ENCODE measurements at regions not wholly inside any gene's neighbourhood (a gene's known extent, or its start where the extent isn't known, plus 50 kb on each side); places are given as distances from the start of the nearest gene placed in this dataset.

DNA sequence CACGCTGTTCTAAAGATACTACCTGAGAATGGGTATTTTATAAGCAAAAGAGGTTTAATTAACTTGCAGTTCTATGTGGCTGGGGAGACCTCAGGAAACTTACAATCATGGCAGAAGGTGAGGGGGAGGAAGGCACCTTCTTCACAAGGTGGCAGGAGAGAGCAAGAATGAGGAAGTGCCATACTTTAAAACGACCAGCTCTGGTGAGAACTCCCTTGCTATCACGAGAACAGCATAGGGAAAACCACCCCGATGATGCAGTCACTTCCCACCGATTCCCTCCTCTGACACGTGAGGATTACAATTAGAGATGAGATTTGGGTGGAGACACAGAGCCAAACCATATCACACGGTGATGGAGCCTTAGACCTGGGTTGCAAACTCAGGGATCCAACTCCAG is 317.5 kb upstream of the EEF2KMT start:
- no peaks in the 10 kb centered on the region for H3K27me3 ChIP-seq (ENCODE audit: control insufficient read depth, low read length)
- no peak overlapping the region for H3K27ac ChIP-seq (ENCODE audit: low read depth, low read length)
- no peak overlapping the region for H3K4me3 ChIP-seq (ENCODE audit: low read length)
- no peak overlapping the region for H3K4me2 ChIP-seq (ENCODE audit: low read length)
- no peaks in the 10 kb centered on the region for H3K79me2 ChIP-seq (ENCODE audit: control insufficient read depth, low read length)
- no peaks in the 10 kb centered on the region for H4K20me1 ChIP-seq (ENCODE audit: control insufficient read depth, insufficient read depth, low read depth, low read length)
- H3K4me1 ChIP-seq (ENCODE audit: control insufficient read depth, low read length), result no peaks in the 10 kb centered on the region
- no peaks in the 10 kb centered on the region for H3K9me2 ChIP-seq (replicated peaks; ENCODE audit: control insufficient read depth, low read length)
- no peaks in the 10 kb centered on the region for H3K9me3 ChIP-seq (ENCODE audit: control insufficient read depth, insufficient read depth, low read length)
- TF ChIP-seq, protein P1, sequence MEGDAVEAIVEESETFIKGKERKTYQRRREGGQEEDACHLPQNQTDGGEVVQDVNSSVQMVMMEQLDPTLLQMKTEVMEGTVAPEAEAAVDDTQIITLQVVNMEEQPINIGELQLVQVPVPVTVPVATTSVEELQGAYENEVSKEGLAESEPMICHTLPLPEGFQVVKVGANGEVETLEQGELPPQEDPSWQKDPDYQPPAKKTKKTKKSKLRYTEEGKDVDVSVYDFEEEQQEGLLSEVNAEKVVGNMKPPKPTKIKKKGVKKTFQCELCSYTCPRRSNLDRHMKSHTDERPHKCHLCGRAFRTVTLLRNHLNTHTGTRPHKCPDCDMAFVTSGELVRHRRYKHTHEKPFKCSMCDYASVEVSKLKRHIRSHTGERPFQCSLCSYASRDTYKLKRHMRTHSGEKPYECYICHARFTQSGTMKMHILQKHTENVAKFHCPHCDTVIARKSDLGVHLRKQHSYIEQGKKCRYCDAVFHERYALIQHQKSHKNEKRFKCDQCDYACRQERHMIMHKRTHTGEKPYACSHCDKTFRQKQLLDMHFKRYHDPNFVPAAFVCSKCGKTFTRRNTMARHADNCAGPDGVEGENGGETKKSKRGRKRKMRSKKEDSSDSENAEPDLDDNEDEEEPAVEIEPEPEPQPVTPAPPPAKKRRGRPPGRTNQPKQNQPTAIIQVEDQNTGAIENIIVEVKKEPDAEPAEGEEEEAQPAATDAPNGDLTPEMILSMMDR (IDR thresholded peaks at IDR 0.05; ENCODE audit: low read depth, low read length, poor library complexity, severe bottlenecking), result no peak
- TF ChIP-seq EZH2phosphoT487 (IDR thresholded peaks at IDR 0.05; ENCODE audit: borderline replicate concordance, low read length), result no peak
- H3F3A ChIP-seq (ENCODE audit: control insufficient read depth, insufficient read depth), result no peaks in the 10 kb centered on the region
- H3K36me3 ChIP-seq (ENCODE audit: control insufficient read depth, low read length), result no peaks in the 10 kb centered on the region

DNA sequence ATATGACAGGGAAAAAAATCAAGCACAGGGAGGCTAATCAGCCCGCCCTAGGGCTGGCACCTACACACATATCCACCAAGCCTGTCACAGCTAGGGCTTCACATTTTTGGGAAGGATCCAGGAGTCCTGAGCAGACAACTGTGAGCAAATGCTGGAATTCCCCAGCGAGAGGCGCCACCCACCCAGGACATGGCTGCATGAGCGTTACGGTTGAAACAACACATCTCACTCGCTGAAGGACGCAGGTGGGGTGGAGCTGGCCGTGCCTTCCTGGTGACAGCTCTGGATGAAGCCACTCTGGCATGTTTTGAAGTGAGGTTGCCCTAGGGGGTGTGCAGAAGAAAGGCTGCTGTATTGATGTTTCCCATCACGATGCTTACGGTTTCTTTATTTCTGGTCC is 315.1 kb upstream of the EEF2KMT start:
- H3K79me2 ChIP-seq (ENCODE audit: control insufficient read depth, low read length), result no peaks in the 10 kb centered on the region

DNA sequence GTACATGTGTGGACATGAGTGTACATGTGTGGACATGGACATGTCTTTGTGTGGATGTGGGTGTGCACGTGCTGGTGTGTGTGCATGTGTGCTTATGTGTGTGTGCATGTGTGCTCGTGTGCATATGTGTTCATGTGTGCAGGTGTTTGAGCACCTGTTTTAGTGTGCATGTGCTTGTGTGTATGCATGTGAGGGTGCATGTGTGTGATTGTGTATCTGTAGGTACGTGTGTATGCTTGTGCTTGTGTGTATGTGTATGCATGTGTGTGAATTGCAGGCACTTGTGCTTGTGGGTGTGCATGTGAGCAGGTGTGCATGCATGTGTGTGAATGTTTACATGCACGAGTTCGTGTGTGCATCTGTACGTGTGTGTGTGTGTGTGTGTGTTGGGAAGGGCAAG is 300.6 kb upstream of the EEF2KMT start:
- Histone ChIP-seq H3K79me2 (ENCODE audit: control insufficient read depth, low read length) (no peaks in the 10 kb centered on the region), H3K9me2 (replicated peaks; ENCODE audit: control insufficient read depth, low read length) (no peaks in the 10 kb centered on the region; the same call in 1 of the 2 replicates), H3K4me2 (ENCODE audit: low read length) (no peak overlapping the region), H4K20me1 (ENCODE audit: control insufficient read depth, insufficient read depth, low read depth, low read length) (no peaks in the 10 kb centered on the region), H3K9me3 (ENCODE audit: control insufficient read depth, insufficient read depth, low read length) (no peaks in the 10 kb centered on the region), H3F3A (ENCODE audit: control insufficient read depth, insufficient read depth) (no peaks in the 10 kb centered on the region), H3K4me1 (ENCODE audit: control insufficient read depth, low read length) (no peaks in the 10 kb centered on the region), H3K36me3 (ENCODE audit: control insufficient read depth, low read length) (no peaks in the 10 kb centered on the region), H3K4me3 (ENCODE audit: low read length) (no peak overlapping the region), H3K27ac (ENCODE audit: low read depth, low read length) (no peak overlapping the region), H3K27me3 (ENCODE audit: control insufficient read depth, low read length) (no peaks in the 10 kb centered on the region)
- TF ChIP-seq EZH2phosphoT487 (IDR thresholded peaks at IDR 0.05; ENCODE audit: borderline replicate concordance, low read length), result no peak
- TF ChIP-seq, protein P1 (IDR thresholded peaks at IDR 0.05; ENCODE audit: low read depth, low read length, poor library complexity, severe bottlenecking), result no peak

More for the DNA sequence above, 315.1 kb upstream of the EEF2KMT start:
- H3K27ac ChIP-seq (ENCODE audit: low read depth, low read length), result no peak overlapping the region
- H3K27me3 ChIP-seq (ENCODE audit: control insufficient read depth, low read length), result no peaks in the 10 kb centered on the region
- no peaks in the 10 kb centered on the region for H3F3A ChIP-seq (ENCODE audit: control insufficient read depth, insufficient read depth)
- H3K4me2 ChIP-seq (ENCODE audit: low read length), result no peak overlapping the region
- TF ChIP-seq EZH2phosphoT487 (IDR thresholded peaks at IDR 0.05; ENCODE audit: borderline replicate concordance, low read length), result no peak
- TF ChIP-seq, protein P1 (IDR thresholded peaks at IDR 0.05; ENCODE audit: low read depth, low read length, poor library complexity, severe bottlenecking), result no peak
- no peaks in the 10 kb centered on the region for H4K20me1 ChIP-seq (ENCODE audit: control insufficient read depth, insufficient read depth, low read depth, low read length)
- H3K4me1 ChIP-seq (ENCODE audit: control insufficient read depth, low read length), result no peaks in the 10 kb centered on the region
- H3K9me2 ChIP-seq (replicated peaks; ENCODE audit: control insufficient read depth, low read length), result no peaks in the 10 kb centered on the region
- no peaks in the 10 kb centered on the region for H3K9me3 ChIP-seq (ENCODE audit: control insufficient read depth, insufficient read depth, low read length)
- no peak overlapping the region for H3K4me3 ChIP-seq (ENCODE audit: low read length)
- H3K36me3 ChIP-seq (ENCODE audit: control insufficient read depth, low read length), result no peaks in the 10 kb centered on the region
